GM04504 (cell line): ENCODE measurements at regions not wholly inside any gene's neighbourhood (a gene's known extent, or its start where the extent isn't known, plus 50 kb on each side); places are given as distances from the start of the nearest gene placed in this dataset.
A peak's percentile ranks its signal among the peaks of the same experiment; 100 is the strongest.
"Not testable (repeated sequence)": the region's sequence is repeated elsewhere in the genome, so short reads cannot be mapped to it uniquely, and the experiment has no call there.

Experiments used
- DNase-seq: peaks from one replicate; pipeline ENCODE4 v3.0.0-alpha.2; 2012; ENCODE audit warnings: low read depth

GRCh38 chr17:70375406-70375805, 206.1 kb downstream of the KCNJ2 start:
- no peak for DNase-seq

- DNase-seq = no peak
These were observed 206.8 kb downstream of the KCNJ2 start for GRCh38 chr17:70375813-70376770.

- no peak for DNase-seq
These were observed 208.3 kb downstream of the KCNJ2 start for GRCh38 chr17:70377654-70378053.

- DNase-seq = no peak
These were observed 208.7 kb downstream of the KCNJ2 start for GRCh38 chr17:70378076-70378475.

GRCh38 chr17:70379945-70380344, 210.6 kb downstream of the KCNJ2 start:
- no peak for DNase-seq

GRCh38 chr17:70381916-70382315, 212.6 kb downstream of the KCNJ2 start:
- DNase-seq = not testable (repeated sequence)

- DNase-seq = no peak
These were observed 219.0 kb downstream of the KCNJ2 start for GRCh38 chr17:70388326-70388725.

GRCh38 chr17:70389232-70389757, 220.0 kb downstream of the KCNJ2 start:
- DNase-seq = not testable (repeated sequence)

- DNase-seq = no peak
These were observed 220.7 kb downstream of the KCNJ2 start for GRCh38 chr17:70390049-70390448.

GRCh38 chr17:70394473-70395232, 225.3 kb downstream of the KCNJ2 start:
- DNase-seq = no peak

- peak; percentile 46 for DNase-seq
These were observed 236.3 kb downstream of the KCNJ2 start for GRCh38 chr17:70405492-70406220.

GRCh38 chr17:70407506-70407905, 238.2 kb downstream of the KCNJ2 start:
- DNase-seq = no peak

- DNase-seq = no peak
These were observed 239.4 kb downstream of the KCNJ2 start for GRCh38 chr17:70408768-70409167.

GRCh38 chr17:70414300-70414699, 245.0 kb downstream of the KCNJ2 start:
- DNase-seq = no peak

GRCh38 chr17:70420861-70421445, 251.6 kb downstream of the KCNJ2 start:
- no peak for DNase-seq

- no peak for DNase-seq
These were observed 253.5 kb downstream of the KCNJ2 start for GRCh38 chr17:70422862-70423261.

GRCh38 chr17:70423562-70423961, 254.2 kb downstream of the KCNJ2 start:
- DNase-seq = no peak

- DNase-seq = no peak
These were observed 257.4 kb downstream of the KCNJ2 start for GRCh38 chr17:70426752-70427151.

- DNase-seq = no peak
These were observed 265.5 kb downstream of the KCNJ2 start for GRCh38 chr17:70434536-70435490.

- DNase-seq = no peak
These were observed 268.3 kb downstream of the KCNJ2 start for GRCh38 chr17:70437656-70438055.

GRCh38 chr17:70446446-70446845, 277.1 kb downstream of the KCNJ2 start:
- DNase-seq = no peak
